Thyroid gland (tissue), 4 donors: ENCODE measurements at regions not wholly inside any gene's neighbourhood (a gene's known extent, or its start where the extent isn't known, plus 50 kb on each side); places are given as distances from the start of the nearest gene placed in this dataset.

ENCODE experiments used
- CTCF ChIP-seq, 6 experiments: fragments of 200-600 bp in 3 of 6; fragments of 450-650 bp in 3 of 6; sonication (generic) in 3 of 6; IDR thresholded peaks; one replicate each; pipeline ENCODE4 v1.5.1; 2016 to 2019; ENCODE audit warnings: antibody characterized with exemption in 6 of 6, mild to moderate bottlenecking in 2 of 6, inconsistent platforms in 1 of 6, moderate library complexity in 1 of 6
- POLR2A ChIP-seq, 2 donors: fragments of 450-650 bp; IDR thresholded peaks; one replicate each; pipeline ENCODE4 v1.6.1; 2017; ENCODE audit warnings: antibody characterized with exemption in 2 of 2, mild to moderate bottlenecking in 2 of 2, moderate library complexity in 1 of 2

GRCh38 chr15:62502451-62502850 lies 337.4 kb upstream of the C2CD4B start:
- no peak for TF ChIP-seq CTCF (IDR thresholded peaks at IDR 0.05)
- no peak for TF ChIP-seq POLR2A (IDR thresholded peaks at IDR 0.05)
